Rectal smooth muscle tissue (tissue), 1 donor: ENCODE measurements at regions not wholly inside any gene's neighbourhood (a gene's known extent, or its start where the extent isn't known, plus 50 kb on each side); places are given as distances from the start of the nearest gene placed in this dataset.

Experiments
- H3K27ac ChIP-seq: one replicate; pipeline ENCODE4 v1.7.0; 2013; ENCODE audit warnings: low read depth, low read length, inconsistent platforms
- H3K27me3 ChIP-seq: one replicate; pipeline ENCODE4 v1.7.0; 2013; ENCODE audit warnings: low read length; ENCODE audit not compliant: control insufficient read depth, insufficient read depth
- H3K36me3 ChIP-seq: one replicate; pipeline ENCODE4 v1.7.0; 2013; ENCODE audit warnings: low read length; ENCODE audit not compliant: control insufficient read depth, insufficient read depth
- H3K4me1 ChIP-seq: one replicate; pipeline ENCODE4 v1.7.0; 2013; ENCODE audit warnings: low read length; ENCODE audit not compliant: control insufficient read depth, insufficient read depth
- H3K4me3 ChIP-seq: one replicate; pipeline ENCODE4 v1.7.0; 2013; ENCODE audit warnings: low read length
- H3K9ac ChIP-seq: one replicate; pipeline ENCODE4 v1.7.0; 2013; ENCODE audit warnings: low read length

- H3K4me1 ChIP-seq: no peaks in the 10 kb centered on the region
- H3K4me3 ChIP-seq: no peak overlapping the region
- no peaks in the 10 kb centered on the region for H3K27me3 ChIP-seq
- no peak overlapping the region for H3K9ac ChIP-seq
- no peaks in the 10 kb centered on the region for H3K36me3 ChIP-seq
- H3K27ac ChIP-seq: no peak overlapping the region
Measured at GRCh38 chr1:216922406-216922805, 199.2 kb upstream of the ESRRG start.

GRCh38 chr1:216921866-216922265 lies 198.6 kb upstream of the ESRRG start:
- no peaks in the 10 kb centered on the region for H3K27me3 ChIP-seq
- no peak overlapping the region for H3K9ac ChIP-seq
- no peak overlapping the region for H3K27ac ChIP-seq
- no peak overlapping the region for H3K4me3 ChIP-seq
- no peaks in the 10 kb centered on the region for H3K36me3 ChIP-seq
- H3K4me1 ChIP-seq: no peaks in the 10 kb centered on the region

GRCh38 chr1:216919060-216919970 lies 196.1 kb upstream of the ESRRG start:
- no peaks in the 10 kb centered on the region for H3K4me1 ChIP-seq
- no peaks in the 10 kb centered on the region for H3K36me3 ChIP-seq
- no peak overlapping the region for H3K9ac ChIP-seq
- no peaks in the 10 kb centered on the region for H3K27me3 ChIP-seq
- no peak overlapping the region for H3K4me3 ChIP-seq
- no peak overlapping the region for H3K27ac ChIP-seq

- H3K27ac ChIP-seq: no peak overlapping the region
- no peak overlapping the region for H3K4me3 ChIP-seq
- no peaks in the 10 kb centered on the region for H3K4me1 ChIP-seq
- no peaks in the 10 kb centered on the region for H3K27me3 ChIP-seq
- H3K9ac ChIP-seq: no peak overlapping the region
- H3K36me3 ChIP-seq: no peaks in the 10 kb centered on the region
Measured at GRCh38 chr1:216916890-216917438, 193.7 kb upstream of the ESRRG start.

- H3K27ac ChIP-seq: no peak overlapping the region
- no peak overlapping the region for H3K4me3 ChIP-seq
- no peaks in the 10 kb centered on the region for H3K27me3 ChIP-seq
- no peaks in the 10 kb centered on the region for H3K36me3 ChIP-seq
- no peaks in the 10 kb centered on the region for H3K4me1 ChIP-seq
- H3K9ac ChIP-seq: no peak overlapping the region
Measured at GRCh38 chr1:216914974-216915373, 191.7 kb upstream of the ESRRG start.

- no peak overlapping the region for H3K27ac ChIP-seq
- no peaks in the 10 kb centered on the region for H3K36me3 ChIP-seq
- H3K9ac ChIP-seq: no peak overlapping the region
- H3K4me3 ChIP-seq: no peak overlapping the region
- H3K4me1 ChIP-seq: no peaks in the 10 kb centered on the region
- no peaks in the 10 kb centered on the region for H3K27me3 ChIP-seq
Measured at GRCh38 chr1:216913976-216914375, 190.7 kb upstream of the ESRRG start.

- Histone ChIP-seq H3K27ac (no peak overlapping the region), H3K36me3 (no peaks in the 10 kb centered on the region), H3K9ac (no peak overlapping the region), H3K4me1 (no peaks in the 10 kb centered on the region), H3K27me3 (no peaks in the 10 kb centered on the region), H3K4me3 (no peak overlapping the region)
Measured at GRCh38 chr1:216910081-216910840, 187.0 kb upstream of the ESRRG start.

GRCh38 chr1:216908126-216908525 lies 184.9 kb upstream of the ESRRG start:
- Histone ChIP-seq H3K4me1 (no peaks in the 10 kb centered on the region), H3K36me3 (no peaks in the 10 kb centered on the region), H3K27ac (no peak overlapping the region), H3K27me3 (no peaks in the 10 kb centered on the region), H3K4me3 (no peak overlapping the region), H3K9ac (no peak overlapping the region)

- Histone ChIP-seq H3K27ac (no peak overlapping the region), H3K4me1 (no peaks in the 10 kb centered on the region), H3K9ac (no peak overlapping the region), H3K27me3 (no peaks in the 10 kb centered on the region), H3K4me3 (no peak overlapping the region), H3K36me3 (no peaks in the 10 kb centered on the region)
Measured at GRCh38 chr1:216907100-216907499, 183.9 kb upstream of the ESRRG start.

- no peaks in the 10 kb centered on the region for H3K27me3 ChIP-seq
- no peak overlapping the region for H3K9ac ChIP-seq
- H3K27ac ChIP-seq: no peak overlapping the region
- no peak overlapping the region for H3K4me3 ChIP-seq
- no peaks in the 10 kb centered on the region for H3K36me3 ChIP-seq
- no peaks in the 10 kb centered on the region for H3K4me1 ChIP-seq
Measured at GRCh38 chr1:216905781-216906180, 182.6 kb upstream of the ESRRG start.

- no peaks in the 10 kb centered on the region for H3K4me1 ChIP-seq
- H3K27ac ChIP-seq: no peak overlapping the region
- H3K9ac ChIP-seq: no peak overlapping the region
- H3K27me3 ChIP-seq: no peaks in the 10 kb centered on the region
- no peak overlapping the region for H3K4me3 ChIP-seq
- no peaks in the 10 kb centered on the region for H3K36me3 ChIP-seq
Measured at GRCh38 chr1:216905137-216905536, 181.9 kb upstream of the ESRRG start.

GRCh38 chr1:216904471-216904870 lies 181.2 kb upstream of the ESRRG start:
- Histone ChIP-seq H3K4me1 (no peaks in the 10 kb centered on the region), H3K27ac (no peak overlapping the region), H3K4me3 (no peak overlapping the region), H3K9ac (no peak overlapping the region), H3K36me3 (no peaks in the 10 kb centered on the region), H3K27me3 (no peaks in the 10 kb centered on the region)
